ENCODE measurements at regions not wholly inside any gene's neighbourhood (a gene's known extent, or its start where the extent isn't known, plus 50 kb on each side); places are given as distances from the start of the nearest gene placed in this dataset.

- TF ChIP-seq EZH2 (IDR thresholded peaks at IDR 0.05; ENCODE audit: low read depth, low read length, severe bottlenecking) (no peak), CTCF (IDR thresholded peaks at IDR 0.05; ENCODE audit: control extremely low read depth in 1 of 3, insufficient read depth in 1 of 3, low read depth in 1 of 3, low read length in 3 of 3) (no peak), POLR2A (IDR thresholded peaks at IDR 0.05; ENCODE audit: control extremely low read depth in 1 of 2, low read depth in 2 of 2, low read length in 2 of 2) (no peak), GABPA (IDR thresholded peaks at IDR 0.05; ENCODE audit: borderline replicate concordance, insufficient read depth, low read length) (no peak), EP300 (IDR thresholded peaks at IDR 0.05; ENCODE audit: borderline replicate concordance in 1 of 2, low read depth in 2 of 2, low read length in 2 of 2) (no peak), CEBPB (IDR thresholded peaks at IDR 0.05; ENCODE audit: low read depth, low read length) (no peak), JUN (IDR thresholded peaks at IDR 0.05; ENCODE audit: low read depth, low read length) (no peak), RFX5 (IDR thresholded peaks at IDR 0.05; ENCODE audit: borderline replicate concordance, low read depth, low read length) (no peak)
- TF ChIP-seq, protein P1, sequence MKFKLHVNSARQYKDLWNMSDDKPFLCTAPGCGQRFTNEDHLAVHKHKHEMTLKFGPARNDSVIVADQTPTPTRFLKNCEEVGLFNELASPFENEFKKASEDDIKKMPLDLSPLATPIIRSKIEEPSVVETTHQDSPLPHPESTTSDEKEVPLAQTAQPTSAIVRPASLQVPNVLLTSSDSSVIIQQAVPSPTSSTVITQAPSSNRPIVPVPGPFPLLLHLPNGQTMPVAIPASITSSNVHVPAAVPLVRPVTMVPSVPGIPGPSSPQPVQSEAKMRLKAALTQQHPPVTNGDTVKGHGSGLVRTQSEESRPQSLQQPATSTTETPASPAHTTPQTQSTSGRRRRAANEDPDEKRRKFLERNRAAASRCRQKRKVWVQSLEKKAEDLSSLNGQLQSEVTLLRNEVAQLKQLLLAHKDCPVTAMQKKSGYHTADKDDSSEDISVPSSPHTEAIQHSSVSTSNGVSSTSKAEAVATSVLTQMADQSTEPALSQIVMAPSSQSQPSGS (IDR thresholded peaks at IDR 0.05; ENCODE audit: low read length) = no peak
Observed at GRCh38 chr2:767944-768343, 90.7 kb upstream of the TMEM18 start.
